ENCODE measurements at regions not wholly inside any gene's neighbourhood (a gene's known extent, or its start where the extent isn't known, plus 50 kb on each side); places are given as distances from the start of the nearest gene placed in this dataset.

DNA sequence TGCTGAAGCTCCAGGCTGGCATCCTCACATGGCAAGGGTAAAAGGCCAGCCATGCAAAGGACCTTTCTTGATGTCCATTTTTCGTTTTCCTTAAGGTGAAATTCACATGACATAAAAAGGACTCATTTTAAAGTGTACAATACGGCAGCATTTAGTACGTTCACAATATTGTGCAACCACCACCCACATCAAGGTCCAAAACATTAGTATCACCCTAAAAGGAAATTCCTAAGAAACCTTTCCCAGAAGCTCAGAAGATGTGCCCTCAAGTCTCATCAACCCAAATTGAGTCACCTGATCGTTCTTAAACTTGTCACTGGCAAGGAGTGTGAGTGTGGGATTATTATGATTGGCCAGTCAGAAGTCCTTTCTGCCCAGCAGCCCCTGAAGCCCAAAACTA is 250.1 kb downstream of the TLE3 start:
- TF ChIP-seq, protein P1, sequence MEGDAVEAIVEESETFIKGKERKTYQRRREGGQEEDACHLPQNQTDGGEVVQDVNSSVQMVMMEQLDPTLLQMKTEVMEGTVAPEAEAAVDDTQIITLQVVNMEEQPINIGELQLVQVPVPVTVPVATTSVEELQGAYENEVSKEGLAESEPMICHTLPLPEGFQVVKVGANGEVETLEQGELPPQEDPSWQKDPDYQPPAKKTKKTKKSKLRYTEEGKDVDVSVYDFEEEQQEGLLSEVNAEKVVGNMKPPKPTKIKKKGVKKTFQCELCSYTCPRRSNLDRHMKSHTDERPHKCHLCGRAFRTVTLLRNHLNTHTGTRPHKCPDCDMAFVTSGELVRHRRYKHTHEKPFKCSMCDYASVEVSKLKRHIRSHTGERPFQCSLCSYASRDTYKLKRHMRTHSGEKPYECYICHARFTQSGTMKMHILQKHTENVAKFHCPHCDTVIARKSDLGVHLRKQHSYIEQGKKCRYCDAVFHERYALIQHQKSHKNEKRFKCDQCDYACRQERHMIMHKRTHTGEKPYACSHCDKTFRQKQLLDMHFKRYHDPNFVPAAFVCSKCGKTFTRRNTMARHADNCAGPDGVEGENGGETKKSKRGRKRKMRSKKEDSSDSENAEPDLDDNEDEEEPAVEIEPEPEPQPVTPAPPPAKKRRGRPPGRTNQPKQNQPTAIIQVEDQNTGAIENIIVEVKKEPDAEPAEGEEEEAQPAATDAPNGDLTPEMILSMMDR (IDR thresholded peaks at IDR 0.05; ENCODE audit: insufficient read depth, low read length), result no peak
- no peak for DNase-seq (ENCODE audit: low read depth)
- no peak overlapping the region for H3K4me3 ChIP-seq (ENCODE audit: low read depth, low read length)

DNA sequence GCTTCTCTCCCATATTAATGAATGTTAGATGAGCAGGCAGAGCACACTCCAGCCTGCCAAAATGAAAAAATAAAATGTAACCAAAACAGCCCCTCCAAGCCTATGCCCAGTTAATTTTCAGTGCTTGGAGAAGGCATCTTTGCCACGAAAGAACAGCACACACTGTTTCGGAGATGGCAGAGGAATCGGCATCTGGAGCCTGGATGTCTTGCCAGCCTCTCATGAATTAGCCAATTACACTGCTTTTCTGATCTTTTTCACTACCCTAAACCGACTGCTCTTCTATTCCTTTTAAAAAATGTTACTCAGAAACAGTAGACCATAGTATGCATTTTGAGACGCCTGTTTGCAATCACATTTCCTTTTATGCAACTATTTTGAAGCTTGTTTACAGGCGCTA is 249.6 kb downstream of the TLE3 start:
- H3K4me3 ChIP-seq (ENCODE audit: low read depth, low read length), result no peak overlapping the region
- no peak for DNase-seq (ENCODE audit: low read depth)

DNA sequence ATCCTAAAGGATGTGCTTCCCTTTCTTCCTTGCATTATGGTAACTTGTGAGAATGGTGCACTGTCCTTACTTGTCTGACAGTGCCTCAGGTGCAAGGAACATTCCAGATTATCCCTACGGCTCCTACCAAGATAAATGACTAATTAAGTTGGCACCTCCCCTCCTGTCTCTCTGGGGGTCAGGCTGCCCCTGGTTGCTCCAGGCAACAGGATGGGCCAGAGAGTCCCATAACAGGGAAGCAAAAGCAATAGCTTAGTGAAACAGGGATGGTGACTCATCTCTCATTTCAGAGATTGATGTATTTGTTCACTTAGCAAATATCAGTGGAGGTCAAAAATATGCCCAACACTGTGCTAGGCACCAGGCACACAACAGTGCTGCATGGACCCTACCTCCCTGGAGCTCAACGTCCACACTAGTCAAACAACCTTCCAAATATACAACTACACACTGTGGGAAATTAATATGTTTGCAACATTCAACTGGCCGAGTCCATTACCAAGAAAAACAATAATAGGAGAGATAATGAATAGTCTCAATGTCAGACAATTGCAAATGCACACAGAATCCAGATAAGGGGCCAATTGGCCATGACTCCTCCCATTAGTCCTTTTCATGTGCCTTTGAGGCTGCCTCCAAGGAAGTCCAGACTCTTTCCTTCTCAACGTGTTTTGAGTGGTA is 249.0 kb downstream of the TLE3 start:
- no peak overlapping the region for H3K4me3 ChIP-seq (ENCODE audit: low read depth, low read length)
- TF ChIP-seq, protein P1 (IDR thresholded peaks at IDR 0.05; ENCODE audit: insufficient read depth, low read length), result no peak
- DNase-seq (ENCODE audit: low read depth), result no peak

More for the DNA sequence above, 249.6 kb downstream of the TLE3 start:
- TF ChIP-seq, protein P1 (IDR thresholded peaks at IDR 0.05; ENCODE audit: insufficient read depth, low read length), result no peak

DNA sequence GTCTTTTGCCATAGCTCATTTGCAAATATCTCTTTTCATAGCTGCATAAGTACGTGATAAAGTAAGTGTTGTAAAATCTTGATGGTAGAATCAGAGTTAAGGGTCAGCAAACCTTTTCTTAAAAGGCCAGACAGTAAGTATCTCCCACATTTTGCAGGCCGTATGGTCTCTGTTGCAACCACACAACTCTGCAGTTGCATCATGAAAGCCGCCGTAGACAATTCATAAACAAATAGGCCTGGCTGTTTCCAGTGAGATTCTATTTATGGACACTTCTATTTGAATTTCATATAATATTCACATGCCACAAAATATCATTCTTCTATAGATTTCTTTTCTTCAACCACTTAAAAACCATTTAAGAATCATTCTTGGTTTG is 248.5 kb downstream of the TLE3 start:
- H3K4me3 ChIP-seq (ENCODE audit: low read depth, low read length), result no peak overlapping the region
- DNase-seq (ENCODE audit: low read depth), result no peak
- TF ChIP-seq, protein P1 (IDR thresholded peaks at IDR 0.05; ENCODE audit: insufficient read depth, low read length), result no peak

DNA sequence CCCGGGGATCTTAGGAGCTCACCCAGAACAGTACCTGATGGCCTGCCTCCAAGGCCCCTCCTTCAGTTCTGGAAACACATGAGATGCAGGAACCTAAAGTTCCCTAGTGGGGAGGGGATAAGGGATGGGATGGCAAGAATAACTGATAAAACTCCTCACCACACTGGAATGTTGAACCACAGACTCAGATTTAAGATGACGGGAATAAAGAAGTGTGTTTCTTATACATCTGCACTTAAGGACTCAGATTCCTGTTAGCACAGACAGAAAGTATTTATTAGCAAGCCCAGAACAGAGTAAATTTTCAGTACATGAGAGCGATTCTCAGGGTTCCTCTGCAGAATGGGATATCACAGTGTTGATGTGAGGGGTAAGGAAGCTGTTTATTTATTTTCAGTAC is 245.2 kb downstream of the TLE3 start:
- no peak overlapping the region for H3K4me3 ChIP-seq (ENCODE audit: low read depth, low read length)
- peak; percentile 25 for DNase-seq (ENCODE audit: low read depth)

DNA sequence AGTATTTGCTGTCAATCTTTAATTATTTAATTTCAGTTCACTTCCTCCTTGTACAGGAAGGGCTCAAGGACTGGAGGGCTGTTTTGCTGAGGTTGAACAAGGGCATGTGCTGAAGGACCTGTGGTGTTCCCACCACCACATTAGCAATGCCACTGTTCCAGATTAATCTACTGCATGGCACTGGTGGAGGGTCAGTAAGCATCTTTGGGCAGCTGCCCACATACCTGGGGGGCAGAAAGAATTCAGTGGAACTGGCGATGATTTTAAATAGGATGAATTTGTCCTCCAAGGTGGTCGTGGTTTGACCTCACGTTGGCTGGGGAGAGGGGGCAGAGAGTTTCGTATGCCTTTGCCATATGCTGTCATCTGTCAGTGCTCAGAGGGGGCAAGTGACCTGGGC is 244.8 kb downstream of the TLE3 start:
- TF ChIP-seq, protein P1 (IDR thresholded peaks at IDR 0.05; ENCODE audit: insufficient read depth, low read length), result no peak
- no peak overlapping the region for H3K4me3 ChIP-seq (ENCODE audit: low read depth, low read length)
- no peak for DNase-seq (ENCODE audit: low read depth)

More for the DNA sequence above, 245.2 kb downstream of the TLE3 start:
- TF ChIP-seq, protein P1 (IDR thresholded peaks at IDR 0.05; ENCODE audit: insufficient read depth, low read length), result no peak

DNA sequence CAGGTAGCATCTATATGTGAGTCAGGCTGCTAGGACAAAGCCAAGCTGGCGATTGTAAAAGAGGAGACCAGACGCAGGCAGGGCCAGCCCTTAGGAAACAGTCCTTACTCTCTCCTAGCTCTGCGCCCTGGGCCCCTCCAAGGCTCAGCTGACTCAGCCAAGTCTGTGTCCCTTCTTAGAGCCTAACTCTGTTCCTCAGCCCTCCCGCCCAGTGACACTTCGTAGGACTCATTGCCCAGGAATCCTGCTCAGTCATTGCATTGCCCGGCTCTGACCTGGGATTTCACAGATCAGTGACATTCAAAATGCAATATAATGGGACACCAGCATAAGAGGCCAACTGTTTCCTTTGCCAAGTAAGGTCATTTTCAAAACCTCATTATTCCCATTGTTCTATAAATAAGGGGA is 244.2 kb downstream of the TLE3 start:
- peak; percentile 46 for DNase-seq (ENCODE audit: low read depth)
- no peak overlapping the region for H3K4me3 ChIP-seq (ENCODE audit: low read depth, low read length)
- TF ChIP-seq, protein P1 (IDR thresholded peaks at IDR 0.05; ENCODE audit: insufficient read depth, low read length), result no peak
